ENCODE measurements at regions not wholly inside any gene's neighbourhood (a gene's known extent, or its start where the extent isn't known, plus 50 kb on each side); places are given as distances from the start of the nearest gene placed in this dataset.

DNA sequence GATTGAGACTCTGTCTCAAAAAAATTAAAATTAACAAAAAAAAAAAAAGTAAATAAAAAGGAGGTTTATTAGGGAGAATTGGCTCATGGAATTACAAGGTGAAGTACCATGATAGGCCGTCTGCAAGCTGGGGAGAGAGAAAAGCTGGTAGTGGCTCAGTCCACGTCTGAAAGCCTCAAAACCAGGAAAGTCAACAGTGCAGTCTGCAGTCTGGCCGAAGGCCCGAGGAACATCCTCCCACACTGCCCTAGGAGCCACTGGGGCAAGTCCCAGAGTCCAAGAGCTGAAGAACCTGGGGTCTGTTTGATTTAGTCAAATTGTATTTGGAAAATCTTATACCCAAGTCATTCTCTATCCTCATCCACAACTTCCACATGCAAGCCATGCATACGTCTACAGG, 59.0 kb upstream of the RAB18 start:
- TF ChIP-seq, protein P1, sequence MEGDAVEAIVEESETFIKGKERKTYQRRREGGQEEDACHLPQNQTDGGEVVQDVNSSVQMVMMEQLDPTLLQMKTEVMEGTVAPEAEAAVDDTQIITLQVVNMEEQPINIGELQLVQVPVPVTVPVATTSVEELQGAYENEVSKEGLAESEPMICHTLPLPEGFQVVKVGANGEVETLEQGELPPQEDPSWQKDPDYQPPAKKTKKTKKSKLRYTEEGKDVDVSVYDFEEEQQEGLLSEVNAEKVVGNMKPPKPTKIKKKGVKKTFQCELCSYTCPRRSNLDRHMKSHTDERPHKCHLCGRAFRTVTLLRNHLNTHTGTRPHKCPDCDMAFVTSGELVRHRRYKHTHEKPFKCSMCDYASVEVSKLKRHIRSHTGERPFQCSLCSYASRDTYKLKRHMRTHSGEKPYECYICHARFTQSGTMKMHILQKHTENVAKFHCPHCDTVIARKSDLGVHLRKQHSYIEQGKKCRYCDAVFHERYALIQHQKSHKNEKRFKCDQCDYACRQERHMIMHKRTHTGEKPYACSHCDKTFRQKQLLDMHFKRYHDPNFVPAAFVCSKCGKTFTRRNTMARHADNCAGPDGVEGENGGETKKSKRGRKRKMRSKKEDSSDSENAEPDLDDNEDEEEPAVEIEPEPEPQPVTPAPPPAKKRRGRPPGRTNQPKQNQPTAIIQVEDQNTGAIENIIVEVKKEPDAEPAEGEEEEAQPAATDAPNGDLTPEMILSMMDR (IDR thresholded peaks at IDR 0.05; ENCODE audit: control extremely low read depth, extremely low read depth, low read depth, missing control alignments): no peak
- ChIA-PET CTCF (interaction anchor here (1.4 kb wide), 1 partner anchor 210 kb away, joined by 6 read pairs; no protein-coding TSS in a partner anchor), POLR2A (no interaction called here)

DNA sequence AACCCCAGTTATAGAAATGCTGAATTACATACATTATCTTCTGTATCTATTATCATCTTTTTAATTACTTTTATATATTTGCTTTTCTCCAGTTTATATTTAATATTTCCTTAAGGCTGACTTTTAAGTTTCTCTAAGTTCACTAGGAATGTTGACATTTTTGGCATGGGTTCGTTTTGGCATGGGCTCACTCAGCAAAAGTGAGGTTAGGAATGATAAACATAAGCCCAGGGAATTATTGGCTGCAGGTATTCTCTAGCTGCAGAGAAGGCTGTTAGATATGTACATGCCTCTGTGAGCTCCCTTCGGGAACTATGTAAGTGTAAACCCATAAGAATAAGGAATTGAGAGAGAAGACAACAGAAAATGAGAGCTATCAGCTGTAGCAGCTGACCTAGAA, 63.6 kb upstream of the RAB18 start:
- TF ChIP-seq, protein P1 (IDR thresholded peaks at IDR 0.05; ENCODE audit: control extremely low read depth, extremely low read depth, low read depth, missing control alignments): no peak
- DNase-seq (ENCODE audit: extremely low spot score): no peak
- ChIA-PET CTCF (no interaction called here), POLR2A (no interaction called here)

More for the DNA sequence above, 59.0 kb upstream of the RAB18 start:
- no peak for DNase-seq (ENCODE audit: extremely low spot score)

DNA sequence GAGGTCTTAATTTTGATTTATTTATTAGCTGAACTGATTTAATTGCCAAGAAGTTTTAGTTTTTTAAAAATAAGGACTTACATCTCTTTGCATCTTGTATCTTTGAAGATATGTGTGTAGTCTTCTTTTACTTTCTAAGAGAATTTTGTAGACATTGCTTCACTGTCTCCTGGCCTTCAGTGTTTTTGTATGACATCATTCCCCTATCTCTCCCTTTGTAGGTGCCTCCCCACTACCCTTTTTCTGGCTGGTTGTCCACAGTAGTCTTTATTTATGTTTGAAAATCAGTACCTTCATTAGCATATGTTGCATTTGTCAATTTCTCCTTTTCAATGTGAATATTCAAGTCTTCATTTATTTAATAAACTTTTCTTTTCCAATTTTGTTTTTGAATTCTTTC, 64.1 kb upstream of the RAB18 start:
- TF ChIP-seq, protein P1 (IDR thresholded peaks at IDR 0.05; ENCODE audit: control extremely low read depth, extremely low read depth, low read depth, missing control alignments): no peak
- no peak for DNase-seq (ENCODE audit: extremely low spot score)
- ChIA-PET CTCF (no interaction called here), POLR2A (no interaction called here)

DNA sequence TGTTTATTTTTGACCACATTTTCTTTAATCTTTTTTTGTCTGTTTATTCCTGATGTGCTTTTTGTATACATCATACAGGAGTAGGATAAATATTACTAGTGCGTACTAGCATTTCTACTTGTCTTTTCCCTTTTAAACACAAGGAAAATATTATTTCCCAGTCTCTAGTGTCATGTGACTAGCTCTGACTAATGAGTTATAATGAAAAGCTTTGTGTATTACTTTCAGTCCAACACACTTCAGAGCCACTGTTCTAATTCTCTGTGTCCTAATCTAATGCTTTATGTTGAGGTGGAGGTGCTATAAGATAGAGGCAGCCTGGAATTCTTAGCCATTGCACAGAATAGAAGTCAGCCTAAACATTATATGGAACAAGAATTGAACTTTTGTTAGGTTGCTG, 65.0 kb upstream of the RAB18 start:
- POLR2A ChIA-PET: no interaction called here
- TF ChIP-seq, protein P1 (IDR thresholded peaks at IDR 0.05; ENCODE audit: control extremely low read depth, extremely low read depth, low read depth, missing control alignments): no peak
- no peak for DNase-seq (ENCODE audit: extremely low spot score)
- CTCF ChIA-PET: no interaction called here

DNA sequence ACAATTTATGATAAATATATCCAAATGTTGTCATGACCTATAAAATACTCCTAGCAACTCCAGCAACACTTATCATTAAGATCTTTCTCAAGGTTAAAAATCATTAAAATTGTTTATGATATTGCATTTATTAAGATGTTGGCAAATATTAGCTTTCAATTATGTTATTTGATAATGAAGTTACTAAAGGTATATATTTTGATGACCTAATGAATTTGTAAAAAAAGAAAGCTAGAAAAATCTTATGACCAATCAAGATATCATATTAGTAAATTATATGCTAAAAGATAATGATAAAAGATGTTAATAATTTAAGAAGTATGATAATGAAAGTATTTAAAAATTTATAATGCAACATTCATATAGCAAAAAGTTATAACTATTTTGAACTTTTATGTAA, 66.3 kb upstream of the RAB18 start:
- TF ChIP-seq, protein P1 (IDR thresholded peaks at IDR 0.05; ENCODE audit: control extremely low read depth, extremely low read depth, low read depth, missing control alignments): no peak
- POLR2A ChIA-PET: no interaction called here
- no peak for DNase-seq (ENCODE audit: extremely low spot score)
- CTCF ChIA-PET: no interaction called here

DNA sequence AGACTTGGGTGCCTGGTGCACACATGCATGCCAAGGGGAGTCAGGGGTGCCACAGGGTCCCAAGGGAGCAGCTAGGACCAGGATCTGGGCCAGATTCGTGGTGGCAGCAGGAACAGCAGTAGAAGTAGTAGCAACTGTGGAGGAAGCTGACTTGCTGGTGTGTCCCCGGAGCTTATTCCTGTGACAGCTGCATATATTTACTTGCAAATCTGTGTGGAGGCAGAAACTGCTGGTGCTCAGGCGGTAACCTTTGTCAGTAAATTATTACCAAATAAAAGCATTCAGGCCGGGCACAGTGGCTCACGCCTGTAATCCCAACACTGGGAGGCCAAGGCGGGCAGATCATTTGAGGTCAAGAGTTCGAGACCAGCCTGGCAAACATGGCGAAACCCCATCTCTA, 67.4 kb upstream of the RAB18 start:
- POLR2A ChIA-PET: no interaction called here

More for the DNA sequence above, 67.4 kb upstream of the RAB18 start:
- CTCF ChIA-PET: no interaction called here
- TF ChIP-seq, protein P1 (IDR thresholded peaks at IDR 0.05; ENCODE audit: control extremely low read depth, extremely low read depth, low read depth, missing control alignments): no peak
- no peak for DNase-seq (ENCODE audit: extremely low spot score)

Data from GM10248 (cell line).